IPS-20b (cell line): ENCODE measurements at regions not wholly inside any gene's neighbourhood (a gene's known extent, or its start where the extent isn't known, plus 50 kb on each side); places are given as distances from the start of the nearest gene placed in this dataset.

Experiments
- H3K27ac ChIP-seq: one replicate; pipeline ENCODE4 v1.5.1; 2013; ENCODE audit warnings: low read length
- H3K27me3 ChIP-seq: 2 replicates; pipeline ENCODE4 v1.6.1; 2013; ENCODE audit warnings: mild to moderate bottlenecking, low read length, inconsistent platforms; ENCODE audit not compliant: insufficient read depth
- H3K36me3 ChIP-seq: 2 replicates; pipeline ENCODE4 v1.6.1; 2013; ENCODE audit warnings: low read depth, mild to moderate bottlenecking, inconsistent platforms, low read length, moderate library complexity; ENCODE audit not compliant: insufficient read depth
- H3K4me1 ChIP-seq: 2 replicates; pipeline ENCODE4 v1.6.1; 2013; ENCODE audit warnings: mild to moderate bottlenecking, control low read depth, inconsistent platforms, low read length, moderate library complexity; ENCODE audit not compliant: insufficient read depth
- H3K4me3 ChIP-seq: 2 replicates; pipeline ENCODE4 v1.5.1; 2013; ENCODE audit warnings: mild to moderate bottlenecking, low read length, inconsistent platforms
- H3K9ac ChIP-seq: 2 replicates; pipeline ENCODE4 v1.6.1; 2013; ENCODE audit warnings: low read depth, mild to moderate bottlenecking, inconsistent platforms, low read length, moderate library complexity
- H3K9me3 ChIP-seq: 2 replicates; pipeline ENCODE4 v1.6.1; 2013; ENCODE audit warnings: mild to moderate bottlenecking, low read depth, low read length, inconsistent platforms; ENCODE audit not compliant: insufficient read depth

- Histone ChIP-seq H3K27me3 (no peaks in the 10 kb centered on the region), H3K9ac (no peak overlapping the region), H3K4me1 (0 out of 2 replicates have a peak, but pooled peaks cover 3% of the 10 kb centered on the region)
Measured at GRCh38 chr9:91044354-91044753, 242.7 kb downstream of the SYK start.

GRCh38 chr9:91045041-91045440, 243.4 kb downstream of the SYK start:
- no peaks in the 10 kb centered on the region for H3K9me3 ChIP-seq
- H3K27ac ChIP-seq: no peak overlapping the region
- no peaks in the 10 kb centered on the region for H3K27me3 ChIP-seq
- H3K9ac ChIP-seq: no peak overlapping the region
- H3K4me3 ChIP-seq: no peak overlapping the region
- no peaks in the 10 kb centered on the region for H3K36me3 ChIP-seq
- H3K4me1 ChIP-seq: 0 out of 2 replicates have a peak, but pooled peaks cover 3% of the 10 kb centered on the region

More at GRCh38 chr9:91044354-91044753, 242.7 kb downstream of the SYK start:
- H3K36me3 ChIP-seq: no peaks in the 10 kb centered on the region
- H3K4me3 ChIP-seq: no peak overlapping the region
- no peaks in the 10 kb centered on the region for H3K9me3 ChIP-seq
- no peak overlapping the region for H3K27ac ChIP-seq

DNA sequence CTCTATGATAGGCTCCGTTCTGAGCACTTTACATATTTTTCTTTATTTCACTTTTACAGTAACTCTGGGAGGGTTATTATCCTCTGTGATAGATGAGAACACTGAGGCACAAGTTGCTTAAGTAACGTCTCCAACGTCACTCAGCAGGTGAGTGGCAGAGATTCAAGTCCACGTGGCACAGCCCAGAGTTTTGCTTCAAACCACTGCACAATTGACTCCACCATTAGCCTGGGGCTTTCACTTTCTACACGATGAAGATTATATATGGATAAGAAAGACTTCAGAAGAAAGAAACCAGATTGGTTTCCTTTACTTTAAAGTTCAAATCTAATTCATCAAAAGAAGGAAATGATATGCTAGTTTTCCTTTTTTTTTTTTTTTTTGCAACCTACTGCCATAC, 245.9 kb downstream of the SYK start:
- no peak overlapping the region for H3K27ac ChIP-seq
- H3K27me3 ChIP-seq: no peaks in the 10 kb centered on the region
- H3K9me3 ChIP-seq: no peaks in the 10 kb centered on the region
- no peaks in the 10 kb centered on the region for H3K36me3 ChIP-seq
- H3K4me1 ChIP-seq: 0 out of 2 replicates have a peak, but pooled peaks cover 3% of the 10 kb centered on the region
- no peak overlapping the region for H3K9ac ChIP-seq
- no peak overlapping the region for H3K4me3 ChIP-seq

DNA sequence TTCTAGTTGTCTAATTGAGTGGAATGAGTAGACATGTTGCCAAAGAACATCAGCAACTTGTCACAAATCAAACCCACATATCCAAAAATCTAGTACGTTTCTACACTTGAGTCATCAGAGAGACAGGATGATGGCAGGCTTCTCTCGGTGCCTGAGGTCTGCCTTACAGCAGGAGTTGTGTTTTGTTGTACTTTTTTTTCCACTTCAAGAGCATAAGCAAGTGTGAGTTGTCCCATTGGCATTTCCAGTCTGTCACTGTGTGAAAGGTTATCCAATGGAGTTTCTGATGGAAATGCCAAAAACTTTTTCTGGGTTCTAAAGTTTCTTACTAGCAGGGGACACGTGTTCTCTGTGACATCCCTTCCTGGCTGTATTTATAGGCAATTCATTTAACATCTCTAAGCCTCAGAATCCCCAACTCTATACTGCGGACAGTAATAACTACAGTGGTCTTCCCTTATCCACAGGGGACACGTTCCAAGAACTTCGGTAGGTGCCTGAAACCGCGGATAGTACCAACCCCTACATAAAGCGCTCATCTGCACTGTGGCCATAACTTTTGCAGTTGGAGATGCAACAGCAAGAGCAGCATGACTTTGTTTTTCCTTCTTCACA, 246.5 kb downstream of the SYK start:
- H3K36me3 ChIP-seq: no peaks in the 10 kb centered on the region
- H3K9ac ChIP-seq: no peak overlapping the region
- H3K4me1 ChIP-seq: 0 out of 2 replicates have a peak, but pooled peaks cover 3% of the 10 kb centered on the region
- no peak overlapping the region for H3K4me3 ChIP-seq
- H3K27ac ChIP-seq: no peak overlapping the region
- no peaks in the 10 kb centered on the region for H3K9me3 ChIP-seq
- H3K27me3 ChIP-seq: no peaks in the 10 kb centered on the region

GRCh38 chr9:91048749-91049148, 247.1 kb downstream of the SYK start:
- no peaks in the 10 kb centered on the region for H3K36me3 ChIP-seq
- H3K9ac ChIP-seq: no peak overlapping the region
- H3K9me3 ChIP-seq: no peaks in the 10 kb centered on the region
- H3K27ac ChIP-seq: no peak overlapping the region
- H3K27me3 ChIP-seq: no peaks in the 10 kb centered on the region
- H3K4me3 ChIP-seq: no peak overlapping the region
- H3K4me1 ChIP-seq: 0 out of 2 replicates have a peak, but pooled peaks cover 3% of the 10 kb centered on the region

DNA sequence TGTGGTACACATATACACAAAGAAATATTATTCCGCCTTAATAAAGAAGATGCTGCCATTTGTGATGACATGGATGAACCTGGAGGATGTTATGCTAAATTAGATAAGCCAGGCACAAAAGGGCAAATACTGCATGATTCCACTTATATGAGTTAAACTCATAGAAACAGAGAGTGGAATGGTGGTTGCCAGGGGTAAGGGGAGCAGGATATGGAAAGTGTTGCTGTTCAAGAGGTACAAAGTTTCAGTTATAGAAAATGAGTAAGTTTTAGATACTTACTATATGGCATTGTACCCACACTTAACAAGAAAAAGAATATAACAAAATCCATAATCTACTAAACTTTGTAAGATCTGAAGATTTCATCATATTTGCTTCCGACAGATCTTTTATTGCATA, 252.2 kb downstream of the SYK start:
- H3K36me3 ChIP-seq: no peaks in the 10 kb centered on the region
- H3K27me3 ChIP-seq: no peaks in the 10 kb centered on the region
- H3K4me1 ChIP-seq: no peaks in the 10 kb centered on the region
- H3K27ac ChIP-seq: no peak overlapping the region
- H3K4me3 ChIP-seq: no peak overlapping the region
- no peak overlapping the region for H3K9ac ChIP-seq
- H3K9me3 ChIP-seq: no peaks in the 10 kb centered on the region

DNA sequence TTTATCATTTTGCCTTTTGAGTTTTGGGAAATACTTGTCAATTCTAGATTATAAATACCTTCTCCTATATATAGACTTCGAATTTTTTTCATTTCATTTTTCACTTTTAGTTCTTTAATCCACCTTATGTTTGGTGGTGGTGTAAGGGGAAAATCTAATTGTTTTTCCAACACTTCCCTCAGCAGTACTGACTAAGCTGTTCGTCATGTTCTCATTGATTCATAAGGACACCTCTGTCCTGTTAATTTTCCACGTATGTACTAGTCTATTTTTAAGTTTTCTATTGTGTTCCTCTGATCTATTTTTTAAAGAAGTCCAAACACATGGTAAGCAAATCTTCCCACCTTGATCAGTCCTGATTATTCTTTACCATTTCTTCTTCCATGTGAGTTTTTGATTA, 254.2 kb downstream of the SYK start:
- Histone ChIP-seq H3K4me1 (no peaks in the 10 kb centered on the region), H3K27ac (no peak overlapping the region), H3K27me3 (no peaks in the 10 kb centered on the region), H3K9ac (no peak overlapping the region), H3K4me3 (no peak overlapping the region), H3K36me3 (no peaks in the 10 kb centered on the region), H3K9me3 (no peaks in the 10 kb centered on the region)

- Histone ChIP-seq H3K9me3 (no peaks in the 10 kb centered on the region), H3K4me3 (no peak overlapping the region), H3K9ac (no peak overlapping the region), H3K4me1 (no peaks in the 10 kb centered on the region), H3K27me3 (no peaks in the 10 kb centered on the region), H3K36me3 (no peaks in the 10 kb centered on the region), H3K27ac (no peak overlapping the region)
Measured at GRCh38 chr9:91056486-91056885, 254.9 kb downstream of the SYK start.

- no peak overlapping the region for H3K9ac ChIP-seq
- H3K9me3 ChIP-seq: no peaks in the 10 kb centered on the region
- H3K27me3 ChIP-seq: no peaks in the 10 kb centered on the region
- H3K4me3 ChIP-seq: no peak overlapping the region
- no peaks in the 10 kb centered on the region for H3K36me3 ChIP-seq
- H3K4me1 ChIP-seq: no peaks in the 10 kb centered on the region
- no peak overlapping the region for H3K27ac ChIP-seq
Measured at GRCh38 chr9:91056917-91057316, 255.3 kb downstream of the SYK start.

DNA sequence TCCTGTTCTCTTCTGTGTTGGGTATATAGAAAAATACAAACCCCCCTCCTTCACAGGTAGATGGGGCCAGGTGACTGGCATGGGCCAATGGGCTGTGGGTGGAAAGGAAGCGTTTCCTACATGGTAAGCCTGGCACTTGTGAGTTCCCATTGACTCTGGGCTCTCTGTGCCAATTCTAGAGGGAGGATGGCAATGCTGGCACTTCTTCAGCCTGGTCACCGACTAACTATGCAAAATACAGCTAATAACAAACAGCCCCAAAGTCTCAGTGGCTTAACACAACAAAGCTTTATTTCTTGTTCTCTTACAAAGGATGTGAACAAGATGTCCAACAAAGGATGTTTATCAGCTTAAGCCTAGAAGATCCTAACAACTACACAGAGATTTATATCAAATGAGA, 258.1 kb downstream of the SYK start:
- Histone ChIP-seq H3K4me3 (no peak overlapping the region), H3K4me1 (no peaks in the 10 kb centered on the region), H3K9me3 (no peaks in the 10 kb centered on the region), H3K36me3 (no peaks in the 10 kb centered on the region), H3K27me3 (no peaks in the 10 kb centered on the region), H3K9ac (no peak overlapping the region), H3K27ac (no peak overlapping the region)

GRCh38 chr9:91060520-91061343, 259.1 kb downstream of the SYK start:
- Histone ChIP-seq H3K36me3 (no peaks in the 10 kb centered on the region), H3K27me3 (no peaks in the 10 kb centered on the region), H3K27ac (no peak overlapping the region), H3K9me3 (no peaks in the 10 kb centered on the region), H3K4me1 (no peaks in the 10 kb centered on the region), H3K4me3 (no peak overlapping the region), H3K9ac (no peak overlapping the region)

GRCh38 chr9:91061506-91061905, 259.9 kb downstream of the SYK start:
- H3K27me3 ChIP-seq: no peaks in the 10 kb centered on the region
- H3K4me3 ChIP-seq: no peak overlapping the region
- no peaks in the 10 kb centered on the region for H3K4me1 ChIP-seq
- H3K9ac ChIP-seq: no peak overlapping the region
- H3K27ac ChIP-seq: no peak overlapping the region
- H3K9me3 ChIP-seq: no peaks in the 10 kb centered on the region
- H3K36me3 ChIP-seq: no peaks in the 10 kb centered on the region
